Jurkat, Clone E6-1 (cell line): ENCODE measurements at regions not wholly inside any gene's neighbourhood (a gene's known extent, or its start where the extent isn't known, plus 50 kb on each side); places are given as distances from the start of the nearest gene placed in this dataset.

Experiments used
- DNase-seq: peaks from one replicate; pipeline ENCODE4 v3.0.0-alpha.2; 2011; ENCODE audit warnings: low read depth, low spot score
- H3K4me3 ChIP-seq: 2 replicates; pipeline ENCODE4 v1.5.1; 2011; ENCODE audit warnings: mild to moderate bottlenecking, low read length, control low read depth, moderate library complexity

DNA sequence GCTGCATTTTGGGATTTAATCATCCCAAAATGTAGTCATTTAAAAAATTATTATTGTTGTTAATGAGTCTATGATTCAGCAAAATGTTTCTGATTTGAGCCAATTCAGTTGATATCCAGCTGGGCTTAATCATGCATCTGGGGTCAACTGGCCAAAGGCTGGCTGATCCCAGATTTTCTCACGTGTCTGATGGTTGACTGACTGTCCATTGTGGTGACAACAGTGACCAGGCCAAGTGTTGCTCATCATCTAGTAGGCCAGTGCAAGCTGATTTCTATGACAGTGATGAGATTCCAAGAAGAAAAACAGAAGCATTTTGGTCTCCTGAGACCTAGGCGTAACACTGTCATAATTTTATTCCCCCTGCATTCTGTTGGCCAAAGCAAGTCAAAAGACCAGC, 80.1 kb upstream of the ZC3H11B start:
- H3K4me3 ChIP-seq = no peak overlapping the region
- no peak for DNase-seq

DNA sequence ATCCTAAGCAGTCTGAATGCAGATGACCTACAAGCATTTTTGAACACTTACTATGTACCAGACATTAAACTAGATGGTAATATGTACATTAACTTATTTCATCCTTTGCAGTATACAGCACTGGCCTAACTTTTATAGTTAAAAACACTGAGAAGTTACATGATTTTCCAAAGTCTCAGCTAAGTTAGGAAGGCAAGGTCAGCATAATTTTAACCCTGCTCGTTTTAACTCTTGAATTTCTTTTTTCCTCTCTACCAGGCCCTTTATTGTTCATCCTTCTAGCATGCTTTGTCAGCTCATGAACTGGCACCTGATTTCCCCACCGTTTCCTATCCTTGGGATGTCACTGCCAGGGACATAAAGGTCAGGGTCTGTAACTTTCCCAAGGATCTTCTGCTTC, 76.9 kb upstream of the ZC3H11B start:
- H3K4me3 ChIP-seq = no peak overlapping the region
- DNase-seq = no peak

DNA sequence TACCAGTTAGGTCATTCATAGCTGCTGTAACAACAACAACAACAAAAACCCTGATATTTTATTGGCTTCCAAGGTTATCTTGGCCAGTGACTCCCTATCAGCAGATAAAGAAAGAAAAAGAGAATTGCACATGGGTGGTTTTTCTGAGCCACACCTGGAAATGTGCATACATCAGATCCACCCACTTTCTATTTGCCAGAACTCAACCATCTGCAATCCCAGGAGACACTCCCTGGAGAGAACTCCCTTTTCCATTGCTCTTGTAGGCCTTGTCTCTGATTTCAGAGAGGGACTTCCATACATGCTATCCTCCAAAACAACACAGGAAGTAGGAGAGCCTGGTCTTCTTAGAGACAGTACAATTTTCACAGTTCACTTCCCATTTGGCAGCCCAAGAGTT, 74.9 kb upstream of the ZC3H11B start:
- no peak for DNase-seq
- no peak overlapping the region for H3K4me3 ChIP-seq

DNA sequence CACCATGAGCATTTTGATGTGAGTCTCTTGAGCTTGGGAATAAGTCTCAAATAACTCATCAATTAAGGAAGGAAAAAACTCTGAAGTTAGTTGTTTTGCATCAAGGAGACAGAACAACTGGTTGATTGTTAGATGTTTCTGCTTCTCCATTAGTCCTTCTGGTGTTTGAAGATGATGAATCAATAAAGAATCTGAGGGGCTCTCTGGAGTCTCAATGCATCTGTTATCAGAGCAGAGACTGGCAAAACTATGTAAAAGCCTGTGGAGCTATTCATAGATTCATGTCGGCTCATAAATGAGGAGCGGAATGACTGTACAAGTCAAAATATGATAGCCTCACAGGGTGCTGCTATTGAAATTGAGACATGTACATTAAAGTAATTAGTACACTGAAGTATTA, 73.3 kb upstream of the ZC3H11B start:
- H3K4me3 ChIP-seq = no peak overlapping the region
- DNase-seq = no peak

DNA sequence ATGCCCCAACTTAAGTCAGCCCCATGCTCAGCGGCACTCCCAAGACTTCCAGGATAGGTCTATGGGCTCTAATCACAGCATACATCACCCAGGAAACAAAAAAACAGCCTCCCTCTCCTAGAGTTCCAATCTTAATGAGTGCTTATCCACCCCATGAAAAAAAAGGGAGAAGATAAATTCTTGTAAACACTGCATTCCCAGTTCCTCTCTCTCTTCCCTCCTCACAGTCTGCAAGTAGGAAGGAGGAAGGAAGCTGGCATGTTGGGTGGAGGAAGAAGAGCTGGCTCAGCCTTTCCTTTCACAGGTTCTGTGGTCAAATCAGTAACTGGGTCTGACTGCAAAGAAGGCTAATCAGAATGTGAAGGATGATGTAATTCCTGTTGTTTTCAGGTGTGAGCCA, 69.9 kb upstream of the ZC3H11B start:
- no peak for DNase-seq
- no peak overlapping the region for H3K4me3 ChIP-seq

DNA sequence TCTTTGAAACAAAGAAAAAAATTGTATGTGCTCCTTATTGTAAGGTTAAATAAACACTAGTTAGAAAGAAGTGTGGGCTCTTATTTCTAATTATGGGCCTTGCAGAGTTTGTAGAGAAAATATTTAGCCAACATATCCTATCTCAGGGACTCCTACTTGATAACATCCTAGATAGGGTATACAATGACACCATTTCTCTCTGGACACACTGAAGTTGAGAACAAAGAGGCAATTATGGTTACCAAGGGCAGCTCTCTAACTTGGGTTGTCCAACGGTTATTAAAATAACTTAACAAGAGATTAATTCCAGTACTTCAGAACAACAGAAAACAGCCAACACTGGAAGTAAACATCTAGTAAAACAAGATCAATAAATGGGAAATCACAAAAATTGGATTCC, 69.0 kb upstream of the ZC3H11B start:
- H3K4me3 ChIP-seq = no peak overlapping the region
- no peak for DNase-seq

DNA sequence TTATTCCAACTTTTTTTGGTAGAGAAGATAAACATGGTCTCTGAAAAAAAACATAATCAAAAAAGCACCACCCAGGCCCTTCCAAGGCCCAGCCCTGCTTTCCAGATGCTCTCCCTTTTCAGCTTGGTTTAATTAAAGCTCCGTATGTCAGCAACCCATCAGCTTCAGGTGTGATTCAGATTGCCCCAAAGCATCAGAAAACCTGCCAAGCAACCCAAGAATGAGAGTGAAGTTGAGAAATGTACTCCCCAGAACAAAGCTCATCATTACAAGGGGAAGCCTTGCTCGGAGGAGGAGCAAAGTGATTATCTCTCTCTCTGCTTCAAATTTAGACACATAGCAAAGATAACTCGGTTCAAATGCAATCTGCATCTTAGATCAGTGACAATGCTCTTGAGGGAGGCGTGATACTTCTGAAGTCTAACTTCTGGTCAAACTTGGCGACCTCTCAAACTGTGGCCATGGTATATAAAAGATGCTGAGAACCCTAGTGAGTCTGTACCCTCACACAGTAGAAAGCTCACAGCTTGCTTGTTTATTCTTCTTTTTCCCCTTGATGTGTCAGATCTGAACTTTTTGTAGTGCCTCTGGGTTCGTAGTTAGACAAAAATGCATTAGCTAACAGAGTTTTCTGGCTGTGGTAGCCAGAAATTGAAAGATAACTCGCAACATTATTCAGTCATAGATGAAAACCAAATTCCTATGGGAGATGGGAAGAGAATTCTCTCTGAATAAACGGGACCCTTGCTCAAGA, 63.3 kb upstream of the ZC3H11B start:
- no peak overlapping the region for H3K4me3 ChIP-seq
- no peak for DNase-seq

DNA sequence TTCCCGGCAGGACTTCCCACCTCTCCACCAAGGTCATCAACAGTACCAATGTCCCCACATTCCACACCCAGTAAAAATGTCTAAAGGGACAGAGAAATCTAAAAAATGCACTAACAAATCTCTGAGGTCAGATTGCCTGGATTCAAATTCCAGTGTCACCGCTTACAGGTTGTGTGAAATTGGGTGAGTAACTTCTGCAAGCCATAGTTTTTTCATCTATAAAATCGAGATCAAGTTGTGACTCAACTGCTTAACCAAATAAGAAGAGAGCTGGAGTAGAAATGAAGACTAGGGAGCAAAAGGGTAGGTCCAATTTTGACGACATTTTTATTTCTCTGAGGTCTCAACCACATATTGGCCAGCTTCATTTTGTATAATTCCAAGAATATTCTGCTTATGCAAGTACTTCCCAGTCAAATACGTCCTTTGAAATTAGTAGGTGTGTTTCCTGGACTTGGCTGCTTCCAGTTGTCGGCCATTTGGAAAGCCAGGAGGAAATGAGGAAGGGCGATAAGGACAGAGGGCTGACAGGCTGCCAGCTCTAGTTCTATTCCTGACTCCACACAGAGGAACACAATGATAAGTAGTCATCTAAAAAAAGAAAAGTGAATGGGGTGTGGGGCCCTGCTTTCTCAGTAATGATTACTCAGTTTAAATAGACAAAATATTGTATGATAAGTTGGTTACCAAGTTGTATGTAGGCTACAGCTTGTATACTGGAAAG, 57.7 kb upstream of the ZC3H11B start:
- H3K4me3 ChIP-seq = no peak overlapping the region

DNA sequence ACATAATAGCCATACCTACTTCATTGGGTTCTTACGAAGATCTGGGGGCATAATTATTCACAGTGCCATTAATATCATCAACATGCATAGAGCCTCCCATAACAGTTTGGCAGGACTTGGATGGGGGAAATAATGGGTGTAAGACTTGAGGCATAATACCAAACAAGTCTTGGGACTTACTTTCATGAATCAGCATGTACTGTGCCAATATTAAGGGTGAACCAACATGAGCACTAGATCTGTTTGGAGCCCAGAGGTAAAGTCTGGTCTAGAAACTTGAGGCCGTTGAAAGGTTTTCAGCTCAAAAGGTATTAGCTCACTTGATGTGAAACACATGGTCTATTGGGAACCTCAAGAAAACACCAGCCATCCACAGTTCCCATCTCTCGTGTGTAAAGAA, 56.7 kb upstream of the ZC3H11B start:
- no peak overlapping the region for H3K4me3 ChIP-seq
- DNase-seq = no peak

More for the DNA sequence above, 57.7 kb upstream of the ZC3H11B start:
- no peak for DNase-seq

DNA sequence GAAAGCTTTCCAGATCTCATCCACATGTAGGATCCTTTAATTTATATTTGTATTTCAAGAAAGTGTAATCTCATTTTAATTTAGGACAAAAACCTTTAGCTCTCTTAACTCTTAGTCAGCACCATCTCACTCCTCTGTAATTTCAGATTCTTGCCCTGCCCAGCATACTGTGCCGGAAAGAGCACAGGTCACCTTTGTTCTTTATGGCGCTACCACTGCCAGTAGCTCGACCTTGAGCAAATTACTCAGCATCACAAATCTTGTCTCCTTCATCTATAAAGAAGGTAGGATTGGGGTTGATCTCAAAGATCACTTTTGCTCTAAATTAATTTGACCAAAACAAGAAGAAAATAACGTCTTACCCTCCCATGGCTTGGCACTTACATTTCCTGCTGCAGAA, 56.1 kb upstream of the ZC3H11B start:
- H3K4me3 ChIP-seq = no peak overlapping the region
- no peak for DNase-seq

DNA sequence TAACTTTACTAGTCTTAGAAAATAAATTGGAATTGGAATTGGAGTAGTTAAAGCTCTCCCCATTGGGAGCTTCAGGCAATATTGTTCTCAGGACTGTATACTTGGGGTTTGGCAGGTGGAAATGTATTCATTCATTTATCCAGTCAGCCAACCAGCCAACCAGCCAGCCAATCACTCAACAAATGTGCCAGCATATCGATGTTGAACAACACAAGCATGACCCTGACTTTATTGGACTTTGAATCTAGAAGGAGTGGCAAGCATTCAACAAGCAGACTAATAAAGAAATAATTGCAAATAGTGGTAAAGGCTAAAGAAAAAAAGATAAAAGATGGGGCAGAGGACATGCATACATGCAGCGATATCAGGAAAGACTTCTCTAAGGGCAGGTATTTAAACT, 55.5 kb upstream of the ZC3H11B start:
- no peak overlapping the region for H3K4me3 ChIP-seq

DNA sequence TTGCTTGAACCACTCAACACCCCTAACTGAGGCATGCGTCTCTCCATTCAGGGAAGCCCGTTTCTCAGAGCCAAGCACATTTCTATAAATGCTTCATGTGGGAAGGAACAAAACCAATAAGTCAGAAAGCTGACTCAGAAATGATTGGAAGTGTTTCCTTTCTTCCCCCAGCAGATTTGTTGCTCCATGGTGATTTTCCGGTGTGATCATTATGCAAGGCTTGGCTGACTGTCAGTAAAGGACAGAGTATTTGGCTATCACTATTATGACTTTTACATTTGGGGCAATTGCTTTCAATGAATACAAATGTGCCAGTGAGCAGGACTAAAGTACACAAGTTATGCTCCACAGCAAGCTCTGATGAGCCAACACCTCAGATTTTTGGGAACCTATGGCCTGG, 53.3 kb upstream of the ZC3H11B start:
- no peak for DNase-seq
- H3K4me3 ChIP-seq = no peak overlapping the region

More for the DNA sequence above, 55.5 kb upstream of the ZC3H11B start:
- DNase-seq = no peak

DNA sequence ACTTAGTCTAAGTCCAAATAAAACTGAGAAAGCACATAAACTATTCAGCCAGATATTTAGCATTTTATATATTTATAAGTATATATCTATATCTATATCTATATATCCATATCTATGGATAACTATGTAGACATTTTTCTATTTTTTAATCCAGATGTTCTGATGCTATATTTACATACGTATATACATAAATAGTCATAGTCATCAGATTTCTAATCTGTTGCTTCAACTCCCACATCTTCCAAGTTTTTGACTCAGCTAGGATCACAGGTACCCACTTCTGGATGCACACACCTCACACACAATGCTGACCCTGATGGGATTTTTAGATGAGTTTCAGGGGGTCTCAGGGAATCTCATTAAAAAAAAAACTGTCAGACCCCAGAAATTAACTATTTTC, 52.2 kb upstream of the ZC3H11B start:
- DNase-seq = no peak
- H3K4me3 ChIP-seq = no peak overlapping the region

DNA sequence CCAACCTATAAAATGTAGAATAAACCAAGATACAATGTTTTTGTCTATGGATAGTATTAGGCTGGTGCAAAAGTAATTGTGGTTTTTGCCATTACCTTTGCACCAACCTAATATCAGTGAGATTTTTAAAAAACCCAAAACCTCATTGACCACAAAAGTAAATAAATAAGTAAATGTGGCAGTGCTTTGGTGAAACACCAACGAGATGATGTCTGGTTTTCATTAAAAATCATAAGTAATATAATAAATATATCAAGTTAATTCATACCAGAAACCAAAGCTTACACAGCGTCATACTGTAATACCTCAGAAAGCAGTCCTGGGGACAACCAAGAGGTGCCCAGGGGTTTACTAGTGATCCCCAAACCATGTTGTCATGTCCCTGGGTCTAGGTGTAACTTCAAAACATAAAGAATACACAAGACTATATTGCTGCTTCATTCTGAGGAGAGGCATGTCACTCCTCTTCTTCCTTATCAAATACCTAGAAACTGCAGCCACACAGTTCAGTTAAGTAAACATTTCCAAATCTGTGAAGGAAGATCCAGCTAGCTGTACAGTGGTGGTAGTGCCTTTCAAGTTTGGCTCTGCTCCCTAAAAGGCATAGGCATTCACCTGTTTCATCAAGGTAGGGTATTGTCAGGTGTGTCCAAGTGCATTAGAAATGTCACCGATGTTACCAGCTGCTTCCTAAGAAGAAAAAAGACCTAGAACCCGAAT, 51.6 kb upstream of the ZC3H11B start:
- H3K4me3 ChIP-seq = no peak overlapping the region

More for the DNA sequence above, 51.6 kb upstream of the ZC3H11B start:
- DNase-seq = no peak
